ENCODE measurements at regions not wholly inside any gene's neighbourhood (a gene's known extent, or its start where the extent isn't known, plus 50 kb on each side); places are given as distances from the start of the nearest gene placed in this dataset.

DNA sequence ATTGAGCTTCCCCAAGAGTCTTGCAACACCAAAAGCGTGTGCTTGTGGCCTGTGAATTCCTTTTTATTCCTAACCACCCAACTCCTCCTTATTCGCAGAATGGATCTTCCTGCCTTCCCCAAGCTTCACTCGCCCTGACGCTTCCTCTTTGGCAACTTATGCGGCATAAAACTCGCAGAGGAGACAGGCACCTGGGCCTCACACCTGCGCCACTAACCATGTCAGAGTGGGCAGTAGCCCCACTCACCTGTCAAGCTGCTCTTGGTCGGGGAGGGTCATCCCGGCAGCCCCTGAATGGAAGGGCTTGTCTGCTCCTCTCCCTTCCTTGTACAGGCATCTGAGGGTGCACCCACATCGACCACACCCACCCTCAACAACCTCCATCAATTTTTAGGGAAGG, 106.9 kb upstream of the GPC1 start:
- no peak overlapping the region for H3K4me2 ChIP-seq (ENCODE audit: low read length)
- H3K4me3 ChIP-seq (ENCODE audit: low read length): no peak overlapping the region
- H3K9me2 ChIP-seq (replicated peaks; ENCODE audit: control insufficient read depth, low read length): no peaks in the 10 kb centered on the region
- no peaks in the 10 kb centered on the region for H3F3A ChIP-seq (ENCODE audit: control insufficient read depth, insufficient read depth)
- no peaks in the 10 kb centered on the region; the same call in 1 of the 2 replicates for H3K27me3 ChIP-seq (ENCODE audit: control insufficient read depth, low read length)
- H3K4me1 ChIP-seq (ENCODE audit: control insufficient read depth, low read length): no peaks in the 10 kb centered on the region
- no peaks in the 10 kb centered on the region for H3K36me3 ChIP-seq (ENCODE audit: control insufficient read depth, low read length)
- no peak overlapping the region for H3K27ac ChIP-seq (ENCODE audit: low read depth, low read length)
- no peaks in the 10 kb centered on the region for H3K9me3 ChIP-seq (ENCODE audit: control insufficient read depth, insufficient read depth, low read length)
- TF ChIP-seq EZH2phosphoT487 (IDR thresholded peaks at IDR 0.05; ENCODE audit: borderline replicate concordance, low read length): no peak
- TF ChIP-seq, protein P1, sequence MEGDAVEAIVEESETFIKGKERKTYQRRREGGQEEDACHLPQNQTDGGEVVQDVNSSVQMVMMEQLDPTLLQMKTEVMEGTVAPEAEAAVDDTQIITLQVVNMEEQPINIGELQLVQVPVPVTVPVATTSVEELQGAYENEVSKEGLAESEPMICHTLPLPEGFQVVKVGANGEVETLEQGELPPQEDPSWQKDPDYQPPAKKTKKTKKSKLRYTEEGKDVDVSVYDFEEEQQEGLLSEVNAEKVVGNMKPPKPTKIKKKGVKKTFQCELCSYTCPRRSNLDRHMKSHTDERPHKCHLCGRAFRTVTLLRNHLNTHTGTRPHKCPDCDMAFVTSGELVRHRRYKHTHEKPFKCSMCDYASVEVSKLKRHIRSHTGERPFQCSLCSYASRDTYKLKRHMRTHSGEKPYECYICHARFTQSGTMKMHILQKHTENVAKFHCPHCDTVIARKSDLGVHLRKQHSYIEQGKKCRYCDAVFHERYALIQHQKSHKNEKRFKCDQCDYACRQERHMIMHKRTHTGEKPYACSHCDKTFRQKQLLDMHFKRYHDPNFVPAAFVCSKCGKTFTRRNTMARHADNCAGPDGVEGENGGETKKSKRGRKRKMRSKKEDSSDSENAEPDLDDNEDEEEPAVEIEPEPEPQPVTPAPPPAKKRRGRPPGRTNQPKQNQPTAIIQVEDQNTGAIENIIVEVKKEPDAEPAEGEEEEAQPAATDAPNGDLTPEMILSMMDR (IDR thresholded peaks at IDR 0.05; ENCODE audit: low read depth, low read length, poor library complexity, severe bottlenecking): no peak
- no peaks in the 10 kb centered on the region for H3K79me2 ChIP-seq (ENCODE audit: control insufficient read depth, low read length)
- H4K20me1 ChIP-seq (ENCODE audit: control insufficient read depth, insufficient read depth, low read depth, low read length): no peaks in the 10 kb centered on the region

DNA sequence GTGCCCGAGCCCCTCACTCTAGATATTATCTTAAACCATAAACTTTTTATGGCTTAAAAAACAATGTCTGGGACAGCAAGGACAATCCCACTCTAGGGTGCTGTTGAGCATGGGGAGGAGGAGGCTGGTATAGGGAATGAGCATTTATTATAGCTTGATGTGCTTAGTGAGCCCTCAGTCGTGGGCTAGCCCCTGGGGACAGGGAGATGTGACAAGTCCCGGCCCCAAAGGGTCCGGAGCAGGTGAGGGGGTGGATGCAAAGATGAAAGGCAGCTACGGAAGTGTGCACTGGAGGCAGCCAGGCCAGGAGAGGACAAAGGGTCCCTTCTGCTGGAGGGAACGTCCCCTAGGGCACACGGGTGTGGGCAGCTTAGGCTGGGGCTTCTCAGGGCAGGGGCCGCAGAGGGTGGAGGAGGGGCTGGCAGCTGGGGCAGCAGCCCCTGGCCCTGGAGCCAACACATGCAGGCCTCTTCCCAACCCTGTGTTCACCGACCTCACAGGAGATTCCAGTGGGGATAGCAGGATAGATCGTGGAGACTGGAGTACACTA, 106.3 kb upstream of the GPC1 start:
- Histone ChIP-seq H3K27ac (ENCODE audit: low read depth, low read length) (no peak overlapping the region), H3K36me3 (ENCODE audit: control insufficient read depth, low read length) (no peaks in the 10 kb centered on the region), H3K79me2 (ENCODE audit: control insufficient read depth, low read length) (no peaks in the 10 kb centered on the region), H3K9me3 (ENCODE audit: control insufficient read depth, insufficient read depth, low read length) (no peaks in the 10 kb centered on the region), H3F3A (ENCODE audit: control insufficient read depth, insufficient read depth) (no peaks in the 10 kb centered on the region), H4K20me1 (ENCODE audit: control insufficient read depth, insufficient read depth, low read depth, low read length) (no peaks in the 10 kb centered on the region), H3K4me3 (ENCODE audit: low read length) (no peak overlapping the region), H3K4me1 (ENCODE audit: control insufficient read depth, low read length) (no peaks in the 10 kb centered on the region), H3K27me3 (ENCODE audit: control insufficient read depth, low read length) (no peaks in the 10 kb centered on the region; the same call in 1 of the 2 replicates), H3K9me2 (replicated peaks; ENCODE audit: control insufficient read depth, low read length) (no peaks in the 10 kb centered on the region), H3K4me2 (ENCODE audit: low read length) (no peak overlapping the region)
- TF ChIP-seq EZH2phosphoT487 (IDR thresholded peaks at IDR 0.05; ENCODE audit: borderline replicate concordance, low read length): no peak
- TF ChIP-seq, protein P1 (IDR thresholded peaks at IDR 0.05; ENCODE audit: low read depth, low read length, poor library complexity, severe bottlenecking): no peak

DNA sequence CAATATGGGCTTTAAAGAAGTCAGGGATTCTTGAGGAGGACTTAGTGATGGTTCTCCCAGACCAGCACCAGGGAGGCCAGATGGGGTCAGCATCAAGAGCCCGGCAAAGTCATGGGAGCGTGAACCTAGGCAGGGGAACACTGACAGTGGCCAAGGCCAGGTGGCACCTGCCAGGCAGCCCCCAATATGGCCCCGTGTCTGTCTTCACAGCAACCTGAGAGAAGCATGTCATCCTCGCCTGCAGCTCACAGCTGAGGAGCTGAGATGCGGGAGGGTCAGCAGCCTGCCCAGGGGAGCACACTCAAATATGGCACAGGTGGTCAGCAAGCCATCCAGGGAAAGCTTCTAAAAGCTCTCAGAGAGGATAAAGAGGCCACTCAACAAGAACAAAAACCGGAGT, 105.7 kb upstream of the GPC1 start:
- TF ChIP-seq, protein P1 (IDR thresholded peaks at IDR 0.05; ENCODE audit: low read depth, low read length, poor library complexity, severe bottlenecking): no peak
- no peak for TF ChIP-seq EZH2phosphoT487 (IDR thresholded peaks at IDR 0.05; ENCODE audit: borderline replicate concordance, low read length)
- Histone ChIP-seq H3K36me3 (ENCODE audit: control insufficient read depth, low read length) (no peaks in the 10 kb centered on the region), H3K9me2 (replicated peaks; ENCODE audit: control insufficient read depth, low read length) (no peaks in the 10 kb centered on the region), H3K4me3 (ENCODE audit: low read length) (no peak overlapping the region), H3K27me3 (ENCODE audit: control insufficient read depth, low read length) (no peaks in the 10 kb centered on the region; the same call in 1 of the 2 replicates), H3K4me2 (ENCODE audit: low read length) (no peak overlapping the region), H3K27ac (ENCODE audit: low read depth, low read length) (no peak overlapping the region), H3F3A (ENCODE audit: control insufficient read depth, insufficient read depth) (no peaks in the 10 kb centered on the region), H3K4me1 (ENCODE audit: control insufficient read depth, low read length) (no peaks in the 10 kb centered on the region), H3K9me3 (ENCODE audit: control insufficient read depth, insufficient read depth, low read length) (no peaks in the 10 kb centered on the region), H4K20me1 (ENCODE audit: control insufficient read depth, insufficient read depth, low read depth, low read length) (no peaks in the 10 kb centered on the region), H3K79me2 (ENCODE audit: control insufficient read depth, low read length) (no peaks in the 10 kb centered on the region)

All from DOHH2 (cell line).